Thyroid gland (tissue), 4 donors: ENCODE measurements at regions not wholly inside any gene's neighbourhood (a gene's known extent, or its start where the extent isn't known, plus 50 kb on each side); places are given as distances from the start of the nearest gene placed in this dataset.

Experiments
- POLR2A ChIP-seq, 2 donors: fragments of 450-650 bp; IDR thresholded peaks; one replicate each; pipeline ENCODE4 v1.6.1; 2017; ENCODE audit warnings: antibody characterized with exemption in 2 of 2, mild to moderate bottlenecking in 2 of 2, moderate library complexity in 1 of 2
- TF ChIP-seq, protein P1 (sequence below), 6 experiments: fragments of 200-600 bp in 3 of 6; fragments of 450-650 bp in 3 of 6; sonication (generic) in 3 of 6; IDR thresholded peaks; one replicate each; pipeline ENCODE4 v1.5.1; 2016 to 2019; ENCODE audit warnings: antibody characterized with exemption in 6 of 6, mild to moderate bottlenecking in 2 of 6, inconsistent platforms in 1 of 6, moderate library complexity in 1 of 6

DNA sequence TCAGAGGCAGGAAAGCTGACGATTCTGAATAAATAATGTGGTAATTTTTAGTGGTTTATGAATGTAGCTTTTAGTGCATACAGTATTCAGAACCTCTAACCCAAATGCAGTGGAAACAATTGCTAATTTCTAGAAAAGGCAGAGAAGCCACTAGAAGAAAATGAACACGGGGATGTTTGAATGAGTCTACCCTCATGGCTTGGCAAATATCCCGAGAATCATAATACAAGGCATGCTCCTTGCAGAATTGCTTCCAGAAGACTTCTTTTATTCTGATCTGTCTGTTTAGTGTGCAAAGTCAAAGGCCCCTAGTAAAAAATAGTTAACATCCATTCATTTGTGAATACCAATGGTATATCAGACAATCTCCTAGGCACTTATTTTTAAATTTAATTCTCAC is 246.8 kb downstream of the LMO4 start:
- no peak for TF ChIP-seq POLR2A (IDR thresholded peaks at IDR 0.05)
- TF ChIP-seq, protein P1, sequence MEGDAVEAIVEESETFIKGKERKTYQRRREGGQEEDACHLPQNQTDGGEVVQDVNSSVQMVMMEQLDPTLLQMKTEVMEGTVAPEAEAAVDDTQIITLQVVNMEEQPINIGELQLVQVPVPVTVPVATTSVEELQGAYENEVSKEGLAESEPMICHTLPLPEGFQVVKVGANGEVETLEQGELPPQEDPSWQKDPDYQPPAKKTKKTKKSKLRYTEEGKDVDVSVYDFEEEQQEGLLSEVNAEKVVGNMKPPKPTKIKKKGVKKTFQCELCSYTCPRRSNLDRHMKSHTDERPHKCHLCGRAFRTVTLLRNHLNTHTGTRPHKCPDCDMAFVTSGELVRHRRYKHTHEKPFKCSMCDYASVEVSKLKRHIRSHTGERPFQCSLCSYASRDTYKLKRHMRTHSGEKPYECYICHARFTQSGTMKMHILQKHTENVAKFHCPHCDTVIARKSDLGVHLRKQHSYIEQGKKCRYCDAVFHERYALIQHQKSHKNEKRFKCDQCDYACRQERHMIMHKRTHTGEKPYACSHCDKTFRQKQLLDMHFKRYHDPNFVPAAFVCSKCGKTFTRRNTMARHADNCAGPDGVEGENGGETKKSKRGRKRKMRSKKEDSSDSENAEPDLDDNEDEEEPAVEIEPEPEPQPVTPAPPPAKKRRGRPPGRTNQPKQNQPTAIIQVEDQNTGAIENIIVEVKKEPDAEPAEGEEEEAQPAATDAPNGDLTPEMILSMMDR (IDR thresholded peaks at IDR 0.05) = no peak
